ACHN (cell line): ENCODE measurements at regions not wholly inside any gene's neighbourhood (a gene's known extent, or its start where the extent isn't known, plus 50 kb on each side); places are given as distances from the start of the nearest gene placed in this dataset.

Experiments used
- DNase-seq: peaks from one replicate; pipeline ENCODE4 v3.0.0-alpha.2; 2015
- in situ Hi-C: cut with HindIII; loops from 2 replicates; pipeline ENCODE4 v1.10.0; 2017; ENCODE audit warnings: low sequenced_read_pairs, low pct_ligation_motif_present, low pct_unique_long_range_greater_than_20kb

GRCh38 chr4:146040623-146041022 lies 102.0 kb upstream of the ZNF827 start:
- in situ Hi-C loops: no loop called here
- no peak for DNase-seq

- DNase-seq: no peak
- in situ Hi-C loops: no loop called here
Observed at GRCh38 chr4:146033149-146033548, 94.5 kb upstream of the ZNF827 start.

GRCh38 chr4:146032234-146032860 lies 93.7 kb upstream of the ZNF827 start:
- in situ Hi-C loops: no loop called here
- DNase-seq: no peak

GRCh38 chr4:146029939-146030710 lies 91.5 kb upstream of the ZNF827 start:
- in situ Hi-C loops: no loop called here
- DNase-seq: no peak

- no peak for DNase-seq
- in situ Hi-C loops: no loop called here
Observed at GRCh38 chr4:146029147-146029546, 90.5 kb upstream of the ZNF827 start.

GRCh38 chr4:146027761-146028160 lies 89.1 kb upstream of the ZNF827 start:
- no peak for DNase-seq
- in situ Hi-C loops: no loop called here

- in situ Hi-C loops: no loop called here
- no peak for DNase-seq
Observed at GRCh38 chr4:146023334-146023967, 84.8 kb upstream of the ZNF827 start.

DNA sequence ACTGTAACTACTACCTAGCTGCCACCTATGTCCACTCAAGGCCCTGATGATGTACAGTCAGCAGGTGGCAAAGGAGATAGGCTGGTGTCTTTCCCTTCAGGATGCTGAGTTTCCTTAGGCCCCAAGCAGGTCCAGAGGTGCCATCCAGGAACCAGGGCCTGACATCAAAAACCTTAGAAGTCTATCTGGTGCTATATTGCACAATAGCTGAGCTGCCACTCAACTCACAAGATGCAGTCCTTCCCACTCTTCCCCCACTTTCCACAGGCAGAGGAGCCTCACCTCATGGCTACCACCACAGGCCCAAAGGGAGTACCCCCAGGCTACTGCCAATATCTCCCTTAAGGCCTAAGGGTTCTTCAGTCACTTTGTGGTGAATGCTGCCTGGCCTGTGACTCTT lies 83.9 kb upstream of the ZNF827 start:
- in situ Hi-C loops: no loop called here
- no peak for DNase-seq

DNA sequence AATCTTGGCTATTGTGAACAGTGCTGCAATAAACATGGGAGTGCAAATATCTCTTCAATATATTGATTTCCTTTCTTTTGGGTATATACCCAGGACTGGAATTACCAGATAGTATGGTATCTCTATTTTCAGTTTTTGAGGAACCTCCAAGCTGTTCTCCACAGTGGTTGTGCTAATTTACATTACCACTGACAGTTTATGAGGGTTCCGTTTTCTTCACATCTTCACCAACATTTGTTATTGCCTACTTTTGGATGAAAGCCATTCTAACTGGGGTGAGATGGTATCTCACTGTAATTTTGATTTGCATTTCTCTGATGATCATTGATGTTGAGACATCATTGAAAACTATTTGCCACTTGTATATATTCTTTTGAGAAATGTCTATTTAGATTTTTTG lies 79.6 kb upstream of the ZNF827 start:
- DNase-seq: no peak
- in situ Hi-C loops: no loop called here

DNA sequence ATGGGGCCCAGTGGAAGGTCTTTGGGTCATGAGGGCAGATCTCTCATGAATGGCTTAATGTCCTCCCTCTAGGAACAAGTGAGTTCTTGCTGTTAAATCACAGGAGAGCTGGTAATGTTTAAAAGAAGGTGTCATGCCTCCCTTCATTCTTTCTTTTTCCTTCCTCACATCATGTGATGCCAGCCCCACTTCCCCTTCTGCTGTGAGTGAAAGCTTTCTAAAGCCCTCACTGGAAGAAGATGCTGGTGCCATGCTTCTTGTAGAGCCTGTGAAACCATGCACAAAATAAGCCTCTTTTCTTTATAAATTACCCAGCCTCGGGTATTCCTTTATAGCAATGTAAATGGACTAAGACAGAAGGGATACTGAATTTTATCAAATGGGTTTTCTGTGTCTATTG lies 66.1 kb upstream of the ZNF827 start:
- DNase-seq: no peak
- in situ Hi-C loops: no loop called here

- no peak for DNase-seq
- in situ Hi-C loops: no loop called here
Observed at GRCh38 chr4:145988628-145989027, 50.0 kb upstream of the ZNF827 start.
